Stimulated activated CD4-positive, alpha-beta T cell treated with anti-CD3 and anti-CD28 coated beads, Interleukin-4, amount 100 ng/mL, for 4 hours (primary cell): ENCODE measurements at regions not wholly inside any gene's neighbourhood (a gene's known extent, or its start where the extent isn't known, plus 50 kb on each side); places are given as distances from the start of the nearest gene placed in this dataset.
"Not testable (repeated sequence)": the region's sequence is repeated elsewhere in the genome, so short reads cannot be mapped to it uniquely, and the experiment has no call there.

Source experiments
- DNase-seq, 2 experiments: peaks; one replicate each; pipeline ENCODE4 v3.0.0-alpha.2; 2020

GRCh38 chr3:176867681-176868663 is 329.3 kb downstream of the TBL1XR1 start:
- no peak for DNase-seq

- no peak for DNase-seq
Measured at GRCh38 chr3:176861137-176861536, 336.1 kb downstream of the TBL1XR1 start.

- no peak for DNase-seq
Measured at GRCh38 chr3:176856721-176857120, 340.6 kb downstream of the TBL1XR1 start.

- no peak for DNase-seq
Measured at GRCh38 chr3:176855901-176856486, 341.3 kb downstream of the TBL1XR1 start.

GRCh38 chr3:176855213-176855612 is 342.1 kb downstream of the TBL1XR1 start:
- no peak for DNase-seq

GRCh38 chr3:176850498-176850897 is 346.8 kb downstream of the TBL1XR1 start:
- DNase-seq, result no peak

GRCh38 chr3:176848431-176849214 is 348.7 kb downstream of the TBL1XR1 start:
- DNase-seq, result no peak

GRCh38 chr3:176842914-176843313 is 354.4 kb downstream of the TBL1XR1 start:
- DNase-seq, result no peak

- no peak for DNase-seq
Measured at GRCh38 chr3:176840641-176841286, 356.5 kb downstream of the TBL1XR1 start.

GRCh38 chr3:176839901-176840300 is 357.4 kb downstream of the TBL1XR1 start:
- no peak for DNase-seq

GRCh38 chr3:176839466-176839865 is 357.8 kb downstream of the TBL1XR1 start:
- no peak for DNase-seq

GRCh38 chr3:176827244-176827643 is 370.0 kb downstream of the TBL1XR1 start:
- DNase-seq, result not testable (repeated sequence)

- no peak for DNase-seq
Measured at GRCh38 chr3:176824811-176825210, 372.5 kb downstream of the TBL1XR1 start.

GRCh38 chr3:176820764-176821163 is 376.5 kb downstream of the TBL1XR1 start:
- DNase-seq, result no peak

- DNase-seq, result no peak
Measured at GRCh38 chr3:176816937-176817336, 380.3 kb downstream of the TBL1XR1 start.

GRCh38 chr3:176814285-176814684 is 383.0 kb downstream of the TBL1XR1 start:
- no peak for DNase-seq

- no peak for DNase-seq
Measured at GRCh38 chr3:176807938-176808337, 389.3 kb downstream of the TBL1XR1 start.

GRCh38 chr3:176799675-176800074 is 397.6 kb downstream of the TBL1XR1 start:
- no peak for DNase-seq

GRCh38 chr3:176798680-176799079 is 398.6 kb downstream of the TBL1XR1 start:
- no peak for DNase-seq

- DNase-seq, result no peak
Measured at GRCh38 chr3:176796371-176796770, 400.9 kb downstream of the TBL1XR1 start.

GRCh38 chr3:176795891-176796290 is 401.4 kb downstream of the TBL1XR1 start:
- no peak for DNase-seq

- DNase-seq, result no peak
Measured at GRCh38 chr3:176794406-176794805, 402.9 kb downstream of the TBL1XR1 start.

- DNase-seq, result no peak
Measured at GRCh38 chr3:176789947-176790346, 407.3 kb downstream of the TBL1XR1 start.
